Endothelial cell (in vitro differentiated cells): ENCODE measurements at regions not wholly inside any gene's neighbourhood (a gene's known extent, or its start where the extent isn't known, plus 50 kb on each side); places are given as distances from the start of the nearest gene placed in this dataset.

Source experiments
- DNase-seq: peaks from one replicate; pipeline ENCODE4 v3.0.0; 2021; ENCODE audit warnings: low spot score
- H3K27ac Mint-ChIP-seq: one replicate; pipeline ENCODE4 v1.8.0; 2021; ENCODE audit warnings: mixed read lengths, inconsistent platforms; ENCODE audit not compliant: unreplicated experiment
- H3K27me3 Mint-ChIP-seq: one replicate; pipeline ENCODE4 v1.8.0; 2021; ENCODE audit warnings: mild to moderate bottlenecking, moderate library complexity, mixed read lengths, inconsistent platforms; ENCODE audit not compliant: unreplicated experiment
- H3K36me3 Mint-ChIP-seq: one replicate; pipeline ENCODE4 v1.8.0; 2021; ENCODE audit warnings: mild to moderate bottlenecking, low read depth, mixed read lengths, inconsistent platforms; ENCODE audit not compliant: unreplicated experiment
- H3K4me1 Mint-ChIP-seq: one replicate; pipeline ENCODE4 v1.8.0; 2021; ENCODE audit warnings: mild to moderate bottlenecking, mixed read lengths, inconsistent platforms; ENCODE audit not compliant: unreplicated experiment
- H3K4me3 Mint-ChIP-seq: one replicate; pipeline ENCODE4 v1.8.0; 2021; ENCODE audit warnings: mild to moderate bottlenecking, mixed read lengths, inconsistent platforms; ENCODE audit not compliant: unreplicated experiment
- H3K9me3 Mint-ChIP-seq: one replicate; pipeline ENCODE4 v1.8.0; 2021; ENCODE audit warnings: mixed read lengths, inconsistent platforms; ENCODE audit not compliant: unreplicated experiment
- CTCF ChIP-seq: fragments of 200-600 bp; sonication (generic); IDR thresholded peaks from one replicate; pipeline ENCODE4 v1.5.0; 2021; ENCODE audit warnings: antibody characterized with exemption; ENCODE audit not compliant: unreplicated experiment

GRCh38 chr4:188918787-188919186 lies 779.5 kb downstream of the TRIML1 start:
- H3K9me3 Mint-ChIP-seq: peaks cover 18% of the 10 kb centered on the region
- no peak overlapping the region for H3K27ac Mint-ChIP-seq
- H3K4me3 Mint-ChIP-seq: no peak overlapping the region
- TF ChIP-seq CTCF: no peak
- H3K4me1 Mint-ChIP-seq: no peaks in the 10 kb centered on the region
- H3K36me3 Mint-ChIP-seq: peaks cover 19% of the 10 kb centered on the region
- no peak for DNase-seq
- H3K27me3 Mint-ChIP-seq: no peaks in the 10 kb centered on the region

- Mint-ChIP-seq H3K27ac (no peak overlapping the region), H3K27me3 (no peaks in the 10 kb centered on the region), H3K4me1 (no peaks in the 10 kb centered on the region), H3K9me3 (peaks cover 13% of the 10 kb centered on the region), H3K36me3 (peaks cover 3% of the 10 kb centered on the region), H3K4me3 (no peak overlapping the region)
- DNase-seq: peak; percentile 47
- no peak for TF ChIP-seq CTCF
Observed at GRCh38 chr4:188930822-188931221, 791.6 kb downstream of the TRIML1 start.

- peaks cover 9% of the 10 kb centered on the region for H3K9me3 Mint-ChIP-seq
- H3K27me3 Mint-ChIP-seq: no peaks in the 10 kb centered on the region
- H3K36me3 Mint-ChIP-seq: peaks cover 3% of the 10 kb centered on the region
- no peak for DNase-seq
- no peak overlapping the region for H3K27ac Mint-ChIP-seq
- H3K4me3 Mint-ChIP-seq: no peak overlapping the region
- H3K4me1 Mint-ChIP-seq: no peaks in the 10 kb centered on the region
- TF ChIP-seq CTCF: no peak
Observed at GRCh38 chr4:188934320-188934962, 795.2 kb downstream of the TRIML1 start.

- no peaks in the 10 kb centered on the region for H3K27me3 Mint-ChIP-seq
- TF ChIP-seq CTCF: no peak
- no peaks in the 10 kb centered on the region for H3K9me3 Mint-ChIP-seq
- H3K4me1 Mint-ChIP-seq: no peaks in the 10 kb centered on the region
- no peak for DNase-seq
- no peaks in the 10 kb centered on the region for H3K36me3 Mint-ChIP-seq
- H3K27ac Mint-ChIP-seq: no peak overlapping the region
- no peak overlapping the region for H3K4me3 Mint-ChIP-seq
Observed at GRCh38 chr4:188941524-188942119, 802.4 kb downstream of the TRIML1 start.

- Mint-ChIP-seq H3K4me1 (no peaks in the 10 kb centered on the region), H3K9me3 (no peaks in the 10 kb centered on the region), H3K4me3 (no peak overlapping the region), H3K27me3 (no peaks in the 10 kb centered on the region), H3K36me3 (no peaks in the 10 kb centered on the region), H3K27ac (no peak overlapping the region)
- DNase-seq: no peak
- TF ChIP-seq CTCF: no peak
Observed at GRCh38 chr4:188942606-188943005, 803.4 kb downstream of the TRIML1 start.
